ENCODE measurements at regions not wholly inside any gene's neighbourhood (a gene's known extent, or its start where the extent isn't known, plus 50 kb on each side); places are given as distances from the start of the nearest gene placed in this dataset.

- Mint-ChIP-seq H3K9me3 (no peaks in the 10 kb centered on the region), H3K27me3 (ENCODE audit: low read depth) (no peaks in the 10 kb centered on the region), H3K4me3 (no peak overlapping the region), H3K27ac (no peak overlapping the region), H3K4me1 (peaks cover 8% of the 10 kb centered on the region), H3K36me3 (no peaks in the 10 kb centered on the region)
- DNase-seq (ENCODE audit: low spot score), result no peak
- POLR2A ChIA-PET, result no interaction called here
- TF ChIP-seq TCF7 (CRISPR knock-in tag; IDR thresholded peaks at IDR 0.05; ENCODE audit: low read depth) (no peak), NR1H2 (CRISPR knock-in tag; IDR thresholded peaks at IDR 0.05) (no peak), ATF1 (CRISPR knock-in tag; IDR thresholded peaks at IDR 0.05) (no peak), ATF3 (CRISPR knock-in tag; conservative IDR thresholded peaks at IDR 0.05) (no peak), STAT6 (CRISPR knock-in tag; conservative IDR thresholded peaks at IDR 0.05; ENCODE audit: low read depth) (no peak), E2F5 (CRISPR knock-in tag; IDR thresholded peaks at IDR 0.05) (no peak), ZBTB43 (CRISPR knock-in tag; IDR thresholded peaks at IDR 0.05) (no peak), ZNF281 (CRISPR knock-in tag; IDR thresholded peaks at IDR 0.05) (no peak), ELF4 (CRISPR knock-in tag; IDR thresholded peaks at IDR 0.05; ENCODE audit: low read depth) (no peak), RORB (CRISPR knock-in tag; IDR thresholded peaks at IDR 0.05) (no peak), GRHL2 (CRISPR knock-in tag; IDR thresholded peaks at IDR 0.05; ENCODE audit: insufficient replicate concordance, severe bottlenecking) (no peak), ARID4B (CRISPR knock-in tag; IDR thresholded peaks at IDR 0.05; ENCODE audit: borderline replicate concordance) (no peak), ESRRA (CRISPR knock-in tag; IDR thresholded peaks at IDR 0.05; ENCODE audit: borderline replicate concordance) (no peak), TP53 (CRISPR knock-in tag; IDR thresholded peaks at IDR 0.05) (no peak), ZNF671 (CRISPR knock-in tag; IDR thresholded peaks at IDR 0.05) (no peak)
- no peak for ATAC-seq
- CTCF ChIA-PET, result no interaction called here
Measured at GRCh38 chr5:12947379-12947778, 997.1 kb downstream of the DNAH5 start.

Measured in WTC11 (cell line).